GM12872 (cell line): ENCODE measurements at regions not wholly inside any gene's neighbourhood (a gene's known extent, or its start where the extent isn't known, plus 50 kb on each side); places are given as distances from the start of the nearest gene placed in this dataset.
A peak's percentile ranks its signal among the peaks of the same experiment; 100 is the strongest.

Experiments used
- TF ChIP-seq, protein P1 (sequence below): IDR thresholded peaks from 3 replicates; pipeline ENCODE4 v1.5.1; 2011; ENCODE audit warnings: low read depth, mild to moderate bottlenecking, low read length, moderate library complexity; ENCODE audit not compliant: insufficient read depth

DNA sequence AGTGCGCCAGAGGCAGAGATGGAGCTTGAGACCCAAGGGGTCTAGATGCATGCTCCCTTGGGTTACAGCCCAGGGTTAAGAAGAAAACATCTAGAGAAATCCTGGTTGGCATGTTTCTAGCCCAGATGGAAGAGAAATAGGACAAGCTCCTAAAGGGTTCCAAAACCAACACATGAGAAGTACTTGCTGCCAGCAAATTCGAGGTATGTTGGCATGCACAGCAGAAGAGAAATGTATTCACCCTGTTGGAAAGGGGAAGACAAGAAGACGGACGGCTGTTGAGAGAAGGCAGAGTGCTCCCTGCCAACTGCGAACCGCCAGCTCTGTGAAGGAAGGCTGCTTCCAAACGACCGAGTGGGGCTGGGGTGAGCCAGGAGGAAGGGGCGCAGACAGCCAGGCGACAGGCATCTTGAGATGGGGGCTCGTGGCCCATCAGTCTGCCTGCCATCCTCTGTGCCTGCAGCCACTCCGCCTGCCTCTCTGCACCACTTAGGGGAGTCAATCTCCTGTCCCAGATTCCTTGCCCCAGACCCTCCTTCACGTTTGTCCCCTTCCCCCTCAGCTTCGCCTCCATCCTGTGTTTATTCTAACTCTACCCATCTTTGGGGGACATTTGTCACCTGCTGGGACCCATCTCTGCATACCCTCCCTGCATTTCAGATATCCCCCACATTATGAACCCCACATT, 249.2 kb downstream of the CDC5L start:
- TF ChIP-seq, protein P1, sequence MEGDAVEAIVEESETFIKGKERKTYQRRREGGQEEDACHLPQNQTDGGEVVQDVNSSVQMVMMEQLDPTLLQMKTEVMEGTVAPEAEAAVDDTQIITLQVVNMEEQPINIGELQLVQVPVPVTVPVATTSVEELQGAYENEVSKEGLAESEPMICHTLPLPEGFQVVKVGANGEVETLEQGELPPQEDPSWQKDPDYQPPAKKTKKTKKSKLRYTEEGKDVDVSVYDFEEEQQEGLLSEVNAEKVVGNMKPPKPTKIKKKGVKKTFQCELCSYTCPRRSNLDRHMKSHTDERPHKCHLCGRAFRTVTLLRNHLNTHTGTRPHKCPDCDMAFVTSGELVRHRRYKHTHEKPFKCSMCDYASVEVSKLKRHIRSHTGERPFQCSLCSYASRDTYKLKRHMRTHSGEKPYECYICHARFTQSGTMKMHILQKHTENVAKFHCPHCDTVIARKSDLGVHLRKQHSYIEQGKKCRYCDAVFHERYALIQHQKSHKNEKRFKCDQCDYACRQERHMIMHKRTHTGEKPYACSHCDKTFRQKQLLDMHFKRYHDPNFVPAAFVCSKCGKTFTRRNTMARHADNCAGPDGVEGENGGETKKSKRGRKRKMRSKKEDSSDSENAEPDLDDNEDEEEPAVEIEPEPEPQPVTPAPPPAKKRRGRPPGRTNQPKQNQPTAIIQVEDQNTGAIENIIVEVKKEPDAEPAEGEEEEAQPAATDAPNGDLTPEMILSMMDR, result no peak

DNA sequence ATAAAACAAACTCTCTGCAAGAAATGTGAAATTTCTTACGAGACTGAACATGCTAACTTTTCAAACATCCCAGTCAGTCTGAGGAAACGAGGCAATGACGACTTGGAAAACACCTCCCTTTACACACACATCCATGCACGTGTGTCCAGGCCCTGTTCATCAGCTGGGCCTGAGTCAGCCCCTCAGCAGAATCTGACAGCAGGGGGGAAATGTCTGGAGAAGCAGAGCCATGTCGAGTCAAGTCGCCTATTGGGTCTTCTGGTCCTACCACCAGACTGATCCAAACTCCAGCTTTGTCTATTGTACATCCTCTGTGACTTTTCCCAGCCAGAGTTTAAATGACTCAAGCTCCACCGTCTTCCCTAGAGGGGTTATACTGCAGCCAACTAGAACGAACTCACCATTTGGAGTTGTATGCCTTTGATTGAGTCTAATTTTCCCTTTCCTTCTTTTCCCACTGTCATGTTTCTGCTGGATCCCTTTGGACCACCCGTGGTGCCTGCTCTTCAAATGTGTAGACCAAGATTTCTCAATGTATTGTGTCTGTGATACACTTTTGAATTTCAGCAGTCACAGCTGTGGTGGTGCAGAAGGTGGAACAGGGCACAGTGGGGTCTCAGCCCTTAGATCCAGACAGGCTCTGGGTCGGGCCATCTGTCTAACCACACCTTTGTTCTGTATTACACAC, 254.0 kb downstream of the CDC5L start:
- TF ChIP-seq, protein P1, result no peak

DNA sequence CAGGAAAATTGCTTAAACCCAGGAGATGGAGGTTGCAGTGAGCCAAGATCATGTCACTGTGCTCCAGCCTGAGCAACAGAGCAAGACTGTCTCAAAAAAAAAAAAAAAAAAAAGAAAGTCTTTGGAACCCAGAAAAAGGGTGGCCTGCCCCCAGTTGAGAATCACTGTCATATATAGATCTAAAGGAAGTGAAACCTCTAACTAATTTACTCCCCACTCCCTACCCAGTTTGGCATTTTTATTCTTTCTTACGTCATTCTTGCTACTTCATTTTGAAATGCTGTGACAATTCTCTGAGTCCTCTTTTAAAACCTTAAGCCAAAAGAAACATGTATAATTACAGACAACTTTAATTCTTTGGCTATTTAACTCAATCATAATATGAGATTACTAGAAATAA, 254.8 kb downstream of the CDC5L start:
- TF ChIP-seq, protein P1, result no peak

DNA sequence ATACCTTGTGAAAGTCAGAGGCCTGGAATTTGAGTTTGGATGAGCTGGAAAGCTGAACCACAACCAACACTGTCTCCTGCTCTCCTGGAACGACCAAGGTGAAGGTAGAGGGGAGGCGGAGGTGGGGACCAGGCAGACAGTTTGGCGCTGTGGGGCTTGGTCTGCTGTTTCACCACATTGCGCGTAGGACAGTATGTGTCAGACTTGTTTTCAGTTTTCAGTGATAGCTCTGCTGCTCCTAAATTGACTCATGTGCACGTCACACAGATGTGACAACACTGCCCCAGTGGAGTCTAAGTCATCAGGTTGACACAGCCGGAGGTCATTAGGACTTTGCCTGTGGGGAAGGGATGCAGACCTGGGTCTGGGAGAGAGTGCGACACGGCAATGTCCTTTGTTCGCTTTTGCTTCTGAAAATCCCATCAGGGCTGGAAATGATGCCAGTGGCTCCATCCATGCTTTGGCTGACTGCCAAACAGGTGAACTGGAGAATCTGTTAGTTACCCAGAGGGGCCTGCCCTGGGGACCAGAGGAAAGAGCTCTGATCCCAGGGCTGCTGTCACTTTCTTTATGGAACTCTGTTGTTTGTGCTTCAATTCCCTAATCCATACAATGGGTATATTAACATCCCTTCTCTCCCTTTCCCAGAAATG, 255.5 kb downstream of the CDC5L start:
- TF ChIP-seq, protein P1, result no peak

DNA sequence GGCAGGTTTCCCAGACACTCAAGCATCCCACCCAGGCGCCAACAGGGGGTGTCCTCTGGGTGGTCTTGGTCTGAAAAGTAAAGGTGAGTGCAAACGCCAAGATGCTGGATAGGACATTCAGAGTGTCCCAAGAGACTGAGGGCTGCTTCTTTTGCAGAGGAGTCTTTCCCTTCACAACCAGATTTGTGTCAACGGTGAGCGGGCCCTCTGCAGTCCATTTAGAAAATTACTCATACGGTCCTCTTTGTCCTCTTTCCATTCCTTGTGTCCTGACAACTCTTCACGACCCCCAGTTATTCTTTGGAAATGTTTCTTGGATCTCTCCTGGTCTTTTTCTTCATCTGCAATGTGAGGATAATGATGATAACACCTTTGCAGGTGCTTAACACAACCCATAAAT, 257.8 kb downstream of the CDC5L start:
- TF ChIP-seq, protein P1, result 0 out of 3 replicates have a peak, but pooled peaks have one; percentile 13

DNA sequence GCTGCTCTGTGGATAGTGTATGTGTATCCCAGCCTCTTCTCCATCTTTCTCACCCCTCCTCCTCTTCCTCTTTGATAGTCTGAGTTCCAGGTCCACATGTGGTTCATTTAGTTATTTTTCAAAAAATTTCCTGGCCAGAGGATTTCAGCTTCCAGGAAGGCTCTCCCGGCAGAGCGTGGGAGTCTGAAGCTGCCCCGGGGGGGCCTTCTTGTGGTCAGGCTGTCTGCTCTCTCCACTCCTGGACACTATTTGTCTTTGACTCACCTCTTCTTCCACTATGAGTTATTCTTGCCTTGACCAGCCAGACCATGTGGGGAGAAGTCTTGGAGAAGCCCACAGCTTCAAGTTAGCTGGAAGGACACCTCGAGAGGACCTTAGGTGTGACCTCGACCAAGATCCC, 258.8 kb downstream of the CDC5L start:
- TF ChIP-seq, protein P1, result no peak

DNA sequence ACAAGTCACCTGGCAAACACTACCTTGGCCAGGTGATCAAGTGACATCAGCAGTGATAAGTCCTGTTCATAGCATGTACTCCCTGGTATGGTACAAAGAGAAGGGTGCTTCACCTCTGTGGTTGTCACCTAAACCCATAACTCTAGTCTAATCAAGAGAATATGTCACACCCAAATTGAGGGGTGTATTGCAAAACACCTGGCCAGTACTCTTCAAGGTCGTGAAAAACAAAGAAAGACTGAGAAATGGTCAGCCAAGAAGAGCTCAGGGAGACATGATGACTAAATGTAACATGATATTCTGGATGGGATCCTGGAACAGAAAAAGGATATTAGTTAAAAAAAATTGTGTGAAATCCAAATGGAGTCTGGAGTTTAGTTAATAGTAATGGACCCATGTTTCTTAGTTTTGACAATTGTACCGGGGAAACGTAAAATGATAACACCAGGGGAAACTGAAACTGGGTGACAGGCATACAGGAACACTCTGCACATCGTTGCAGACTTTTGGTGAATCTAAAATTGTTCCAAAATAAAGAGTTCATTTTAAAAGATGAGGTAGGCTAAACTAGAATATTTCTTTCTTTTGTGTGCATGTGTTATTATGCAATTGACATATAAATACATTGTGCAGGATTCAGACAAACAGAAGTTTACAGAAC, 262.0 kb downstream of the CDC5L start:
- TF ChIP-seq, protein P1, result no peak
